ENCODE measurements at regions not wholly inside any gene's neighbourhood (a gene's known extent, or its start where the extent isn't known, plus 50 kb on each side); places are given as distances from the start of the nearest gene placed in this dataset.
"Not testable (repeated sequence)": the region's sequence is repeated elsewhere in the genome, so short reads cannot be mapped to it uniquely, and the experiment has no call there.

DNA sequence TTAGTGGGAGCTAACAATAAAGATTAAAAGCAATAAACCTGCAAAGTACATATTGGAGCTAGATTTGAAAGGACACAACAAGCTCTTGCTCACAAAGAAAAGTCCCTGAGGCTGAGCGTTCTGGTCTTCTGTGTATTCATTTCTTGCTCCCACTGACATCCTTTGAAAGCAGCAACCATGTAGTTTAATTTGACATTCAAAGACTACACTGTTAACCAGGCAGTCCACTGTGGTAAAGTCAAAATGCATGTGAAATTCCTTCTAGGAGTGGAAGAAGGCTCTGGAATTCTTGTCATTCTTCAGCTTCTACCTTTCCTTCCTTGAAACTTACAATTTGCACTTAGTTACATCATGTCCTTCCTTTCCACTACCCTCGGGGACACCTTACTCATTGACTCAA is 480.7 kb downstream of the CSNK1G3 start:
- no peak for TF ChIP-seq POLR2A (IDR thresholded peaks at IDR 0.05; ENCODE audit: low read depth, low read length)
- DNase-seq (ENCODE audit: insufficient read length, low spot score) = no peak
- FAIRE-seq = no peak

GRCh38 chr5:123987956-123988355 is 476.0 kb downstream of the CSNK1G3 start:
- FAIRE-seq (no peak), DNase-seq (ENCODE audit: insufficient read length, low spot score) (no peak)
- TF ChIP-seq POLR2A (IDR thresholded peaks at IDR 0.05; ENCODE audit: low read depth, low read length) = no peak

DNA sequence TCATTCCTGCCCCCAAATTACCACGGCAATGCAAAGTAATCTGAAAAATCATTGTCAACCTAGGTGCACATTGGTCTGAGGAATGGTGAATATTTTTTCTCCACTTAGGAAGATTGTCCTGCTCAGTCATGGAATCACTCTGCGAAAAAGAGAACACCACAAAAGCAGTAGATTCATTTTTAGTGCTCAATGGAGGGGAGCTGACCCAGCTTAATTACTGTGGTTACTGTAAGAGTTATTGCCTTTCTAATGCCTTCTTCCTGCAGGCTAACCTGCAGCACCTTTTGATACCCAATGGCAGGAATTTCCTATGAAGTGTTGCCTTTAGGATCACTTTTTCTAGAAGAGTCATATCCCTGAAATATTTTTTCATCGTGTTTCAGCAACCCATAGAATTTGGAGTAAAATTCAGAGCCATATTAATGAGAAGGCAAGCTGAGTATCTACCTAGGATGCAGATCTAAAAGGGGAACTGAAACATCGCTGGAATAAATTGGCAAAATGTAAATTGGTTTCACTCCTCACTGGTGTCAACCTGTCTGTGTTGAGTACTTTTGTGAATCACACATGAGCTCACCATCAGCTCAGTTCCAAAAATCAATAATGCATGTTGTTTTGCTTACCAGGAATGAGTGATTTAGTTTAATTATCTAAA is 464.5 kb downstream of the CSNK1G3 start:
- FAIRE-seq (no peak), DNase-seq (ENCODE audit: insufficient read length, low spot score) (no peak)
- no peak for TF ChIP-seq POLR2A (IDR thresholded peaks at IDR 0.05; ENCODE audit: low read depth, low read length)

DNA sequence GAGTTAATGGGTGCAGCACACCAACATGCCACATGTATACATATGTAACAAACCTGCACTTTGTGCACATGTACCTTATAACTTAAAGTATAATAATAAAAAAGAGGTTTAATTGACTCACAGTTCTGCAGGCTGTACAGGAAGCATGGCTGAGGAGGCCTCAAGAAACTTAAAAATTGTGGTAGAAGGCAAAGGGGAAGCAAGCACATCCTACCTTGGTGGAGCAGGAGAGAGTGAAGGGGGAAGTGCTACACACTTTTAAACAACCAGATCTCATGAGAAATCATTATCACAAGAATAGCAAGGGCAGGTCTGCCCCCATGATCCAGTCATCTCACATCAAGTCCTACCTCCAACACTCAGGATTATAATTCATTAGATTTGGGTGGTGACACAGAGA is 463.5 kb downstream of the CSNK1G3 start:
- not testable (repeated sequence) for DNase-seq (ENCODE audit: insufficient read length, low spot score); FAIRE-seq

DNA sequence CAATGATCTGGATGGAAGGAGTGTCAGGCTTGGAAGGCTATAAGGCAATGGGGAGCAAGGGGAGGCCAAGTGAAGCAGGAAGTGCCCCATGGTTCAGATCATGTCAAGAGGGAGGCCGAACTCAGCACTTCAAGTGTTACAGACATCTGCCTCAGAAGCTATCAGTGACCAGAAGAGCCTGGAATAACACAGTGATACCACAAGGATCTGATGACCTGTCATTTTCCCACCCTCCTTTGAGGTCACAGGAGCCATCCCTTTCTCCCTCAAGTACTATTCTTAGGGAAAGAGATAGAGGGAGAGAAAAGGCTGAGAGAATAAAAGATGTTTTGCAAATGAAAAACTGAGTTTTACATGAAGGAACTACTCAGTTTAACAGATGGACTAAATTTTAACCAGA is 454.8 kb downstream of the CSNK1G3 start:
- no peak for FAIRE-seq
- no peak for TF ChIP-seq POLR2A (IDR thresholded peaks at IDR 0.05; ENCODE audit: low read depth, low read length)
- DNase-seq (ENCODE audit: insufficient read length, low spot score) = no peak

- DNase-seq (ENCODE audit: insufficient read length, low spot score) = no peak
- no peak for FAIRE-seq
- TF ChIP-seq POLR2A (IDR thresholded peaks at IDR 0.05; ENCODE audit: low read depth, low read length) = no peak
Observed at GRCh38 chr5:123965626-123966025, 453.6 kb downstream of the CSNK1G3 start.

DNA sequence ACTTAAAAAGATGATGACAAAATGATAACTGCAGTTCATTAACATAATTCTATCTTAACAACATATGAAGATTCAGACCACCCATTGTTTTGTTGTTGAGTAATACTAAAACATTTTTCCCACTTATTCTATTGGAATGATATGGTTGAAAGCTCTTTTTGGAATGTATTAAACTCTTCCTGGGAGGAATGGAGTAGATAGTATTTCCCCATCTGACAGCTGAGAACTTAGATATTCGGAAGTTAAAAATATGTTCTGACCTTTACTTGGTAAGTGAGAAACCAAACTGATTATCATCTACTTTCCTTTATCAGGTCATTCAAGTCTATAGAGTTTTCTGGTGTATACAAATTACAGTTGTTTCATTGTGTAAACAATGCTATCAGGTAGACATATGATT is 452.9 kb downstream of the CSNK1G3 start:
- no peak for DNase-seq (ENCODE audit: insufficient read length, low spot score)
- no peak for TF ChIP-seq POLR2A (IDR thresholded peaks at IDR 0.05; ENCODE audit: low read depth, low read length)
- no peak for FAIRE-seq

DNA sequence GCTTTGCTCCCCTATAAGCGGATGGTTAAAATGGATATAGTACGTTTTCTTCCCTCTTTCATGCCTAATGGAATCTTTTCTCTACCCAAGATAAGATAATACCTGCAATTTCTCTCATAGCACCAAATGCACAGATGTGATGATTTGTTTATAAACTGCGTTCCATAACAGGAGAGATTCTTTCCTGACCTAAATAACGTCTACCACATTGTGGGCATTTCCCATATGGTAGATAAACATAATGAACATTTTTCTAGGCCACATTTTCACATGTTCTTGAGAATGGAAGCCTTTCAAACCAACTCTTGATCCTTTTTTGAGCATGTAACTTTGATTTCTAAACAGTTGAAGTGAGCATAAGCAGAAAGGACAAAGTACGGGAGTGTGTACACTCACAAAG is 448.5 kb downstream of the CSNK1G3 start:
- no peak for FAIRE-seq
- no peak for DNase-seq (ENCODE audit: insufficient read length, low spot score)
- TF ChIP-seq POLR2A (IDR thresholded peaks at IDR 0.05; ENCODE audit: low read depth, low read length) = no peak

GRCh38 chr5:123951582-123951977 is 439.6 kb downstream of the CSNK1G3 start:
- FAIRE-seq = peak; percentile 97
- TF ChIP-seq POLR2A (IDR thresholded peaks at IDR 0.05; ENCODE audit: low read depth, low read length) = no peak
- peak; percentile 23 for DNase-seq (ENCODE audit: insufficient read length, low spot score)

GRCh38 chr5:123950701-123951581 is 439.0 kb downstream of the CSNK1G3 start:
- FAIRE-seq = no peak
- no peak for TF ChIP-seq POLR2A (IDR thresholded peaks at IDR 0.05; ENCODE audit: low read depth, low read length)
- no peak for DNase-seq (ENCODE audit: insufficient read length, low spot score)

GRCh38 chr5:123949807-123950340 is 437.9 kb downstream of the CSNK1G3 start:
- no peak for DNase-seq (ENCODE audit: insufficient read length, low spot score)
- no peak for TF ChIP-seq POLR2A (IDR thresholded peaks at IDR 0.05; ENCODE audit: low read depth, low read length)
- no peak for FAIRE-seq

- no peak for DNase-seq (ENCODE audit: insufficient read length, low spot score)
- FAIRE-seq = no peak
- no peak for TF ChIP-seq POLR2A (IDR thresholded peaks at IDR 0.05; ENCODE audit: low read depth, low read length)
Observed at GRCh38 chr5:123949043-123949804, 437.2 kb downstream of the CSNK1G3 start.

GRCh38 chr5:123947797-123948196 is 435.8 kb downstream of the CSNK1G3 start:
- FAIRE-seq = no peak
- TF ChIP-seq POLR2A (IDR thresholded peaks at IDR 0.05; ENCODE audit: low read depth, low read length) = no peak
- DNase-seq (ENCODE audit: insufficient read length, low spot score) = no peak

GRCh38 chr5:123945548-123945947 is 433.6 kb downstream of the CSNK1G3 start:
- FAIRE-seq (no peak), DNase-seq (ENCODE audit: insufficient read length, low spot score) (no peak)
- no peak for TF ChIP-seq POLR2A (IDR thresholded peaks at IDR 0.05; ENCODE audit: low read depth, low read length)
